ENCODE measurements at regions not wholly inside any gene's neighbourhood (a gene's known extent, or its start where the extent isn't known, plus 50 kb on each side); places are given as distances from the start of the nearest gene placed in this dataset.

GRCh38 chr17:36740157-36740556, 138.8 kb downstream of the MRM1 start:
- H3K9ac ChIP-seq (ENCODE audit: low read length): no peak overlapping the region
- no TSS peak for BruUV-seq (replicated peaks)
- H3K27ac ChIP-seq (ENCODE audit: low read length): no peak overlapping the region
- no peak overlapping the region for H3K4me3 ChIP-seq (ENCODE audit: low read length)
- ATAC-seq: no peak
- no peaks in the 10 kb centered on the region for H3K79me2 ChIP-seq (ENCODE audit: low read length)
- no peak for DNase-seq
- no peaks in the 10 kb centered on the region for H3K4me1 ChIP-seq (ENCODE audit: insufficient read depth, low read length)
- H3K36me3 ChIP-seq (ENCODE audit: low read depth, low read length): no peaks in the 10 kb centered on the region
- H3K9me2 ChIP-seq (replicated peaks; ENCODE audit: low read length): no peaks in the 10 kb centered on the region
- H3F3A ChIP-seq (ENCODE audit: low read length, unreplicated experiment): no peaks in the 10 kb centered on the region
- CTCF ChIA-PET: no interaction called here
- TF ChIP-seq, protein P1, sequence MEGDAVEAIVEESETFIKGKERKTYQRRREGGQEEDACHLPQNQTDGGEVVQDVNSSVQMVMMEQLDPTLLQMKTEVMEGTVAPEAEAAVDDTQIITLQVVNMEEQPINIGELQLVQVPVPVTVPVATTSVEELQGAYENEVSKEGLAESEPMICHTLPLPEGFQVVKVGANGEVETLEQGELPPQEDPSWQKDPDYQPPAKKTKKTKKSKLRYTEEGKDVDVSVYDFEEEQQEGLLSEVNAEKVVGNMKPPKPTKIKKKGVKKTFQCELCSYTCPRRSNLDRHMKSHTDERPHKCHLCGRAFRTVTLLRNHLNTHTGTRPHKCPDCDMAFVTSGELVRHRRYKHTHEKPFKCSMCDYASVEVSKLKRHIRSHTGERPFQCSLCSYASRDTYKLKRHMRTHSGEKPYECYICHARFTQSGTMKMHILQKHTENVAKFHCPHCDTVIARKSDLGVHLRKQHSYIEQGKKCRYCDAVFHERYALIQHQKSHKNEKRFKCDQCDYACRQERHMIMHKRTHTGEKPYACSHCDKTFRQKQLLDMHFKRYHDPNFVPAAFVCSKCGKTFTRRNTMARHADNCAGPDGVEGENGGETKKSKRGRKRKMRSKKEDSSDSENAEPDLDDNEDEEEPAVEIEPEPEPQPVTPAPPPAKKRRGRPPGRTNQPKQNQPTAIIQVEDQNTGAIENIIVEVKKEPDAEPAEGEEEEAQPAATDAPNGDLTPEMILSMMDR (conservative IDR thresholded peaks at IDR 0.05; ENCODE audit: low read depth, low read length): no peak
- TF ChIP-seq EZH2phosphoT487 (IDR thresholded peaks at IDR 0.05; ENCODE audit: borderline replicate concordance, low read length) (no peak), EZH2 (IDR thresholded peaks at IDR 0.05; ENCODE audit: low read length, unreplicated experiment) (no peak)
- no peak overlapping the region for H2AFZ ChIP-seq (ENCODE audit: low read length)
- H4K20me1 ChIP-seq (ENCODE audit: low read length): no peaks in the 10 kb centered on the region
- intact Hi-C loops (cut with micrococcal nuclease): no loop called here
- peaks cover 10% of the 10 kb centered on the region for H3K27me3 ChIP-seq (ENCODE audit: low read length)
- H3K9me3 ChIP-seq (ENCODE audit: low read length): no peaks in the 10 kb centered on the region
- POLR2A ChIA-PET (ENCODE audit: unreplicated experiment): no interaction called here
- no peak overlapping the region for H3K4me2 ChIP-seq (ENCODE audit: low read length)

DNA sequence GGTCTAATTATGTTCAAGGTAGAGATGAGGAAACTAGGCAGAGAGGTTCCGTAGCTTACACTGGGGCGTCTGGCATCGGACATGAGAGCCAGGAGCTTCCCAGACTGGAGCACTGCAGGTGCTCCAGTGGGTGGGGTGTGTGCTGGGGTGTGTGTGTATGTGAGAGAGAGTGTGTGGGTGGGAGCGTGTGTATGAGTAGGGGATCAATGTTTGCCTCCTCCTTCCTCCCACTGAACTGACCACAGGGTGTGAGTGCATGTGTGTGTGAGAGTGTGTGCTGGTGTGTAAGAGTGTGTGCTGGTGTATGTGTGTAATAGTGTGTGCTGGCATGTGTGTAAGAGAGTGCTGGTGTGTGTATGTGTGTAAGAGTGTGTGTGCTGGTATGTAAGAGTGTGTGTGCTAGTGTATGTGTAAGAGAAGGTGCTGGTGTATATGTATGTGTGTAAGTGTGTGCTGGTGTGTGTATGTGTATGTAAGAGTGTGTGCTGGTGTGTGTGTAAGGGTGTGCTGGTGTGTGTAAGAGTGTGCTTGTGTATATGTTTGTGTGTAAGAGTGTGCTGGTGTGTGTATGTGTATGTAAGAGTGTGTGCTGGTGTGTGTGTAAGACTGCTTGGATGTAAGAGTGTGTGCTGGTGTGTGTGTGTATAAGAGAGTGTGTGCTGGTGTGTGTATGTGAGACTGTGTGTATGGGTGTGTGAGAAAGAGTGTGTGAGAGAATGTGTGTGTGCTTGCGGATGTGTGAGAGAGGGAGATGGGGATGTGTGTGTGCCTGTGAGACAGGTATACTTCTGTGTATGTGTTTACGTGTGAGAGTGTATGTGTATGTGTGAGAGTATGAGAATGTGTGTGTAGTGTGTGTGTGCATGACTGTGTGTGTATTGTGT, 139.9 kb downstream of the MRM1 start:
- ChIA-PET CTCF (no interaction called here), POLR2A (ENCODE audit: unreplicated experiment) (no interaction called here)
- intact Hi-C loops (cut with micrococcal nuclease): no loop called here
- Histone ChIP-seq H3K27ac (ENCODE audit: low read length) (no peak overlapping the region), H3F3A (ENCODE audit: low read length, unreplicated experiment) (no peaks in the 10 kb centered on the region), H3K9ac (ENCODE audit: low read length) (no peak overlapping the region), H3K9me2 (replicated peaks; ENCODE audit: low read length) (no peaks in the 10 kb centered on the region), H3K4me2 (ENCODE audit: low read length) (no peak overlapping the region), H3K9me3 (ENCODE audit: low read length) (no peaks in the 10 kb centered on the region), H3K27me3 (ENCODE audit: low read length) (peaks cover 10% of the 10 kb centered on the region), H3K79me2 (ENCODE audit: low read length) (no peaks in the 10 kb centered on the region), H2AFZ (ENCODE audit: low read length) (no peak overlapping the region), H3K36me3 (ENCODE audit: low read depth, low read length) (no peaks in the 10 kb centered on the region), H3K4me3 (ENCODE audit: low read length) (no peak overlapping the region), H4K20me1 (ENCODE audit: low read length) (no peaks in the 10 kb centered on the region), H3K4me1 (ENCODE audit: insufficient read depth, low read length) (no peaks in the 10 kb centered on the region)
- TF ChIP-seq, protein P1 (conservative IDR thresholded peaks at IDR 0.05; ENCODE audit: low read depth, low read length): no peak
- TF ChIP-seq EZH2 (IDR thresholded peaks at IDR 0.05; ENCODE audit: low read length, unreplicated experiment): no peak
- no peak for ATAC-seq
- BruUV-seq (replicated peaks): no TSS peak
- no peak for DNase-seq

DNA sequence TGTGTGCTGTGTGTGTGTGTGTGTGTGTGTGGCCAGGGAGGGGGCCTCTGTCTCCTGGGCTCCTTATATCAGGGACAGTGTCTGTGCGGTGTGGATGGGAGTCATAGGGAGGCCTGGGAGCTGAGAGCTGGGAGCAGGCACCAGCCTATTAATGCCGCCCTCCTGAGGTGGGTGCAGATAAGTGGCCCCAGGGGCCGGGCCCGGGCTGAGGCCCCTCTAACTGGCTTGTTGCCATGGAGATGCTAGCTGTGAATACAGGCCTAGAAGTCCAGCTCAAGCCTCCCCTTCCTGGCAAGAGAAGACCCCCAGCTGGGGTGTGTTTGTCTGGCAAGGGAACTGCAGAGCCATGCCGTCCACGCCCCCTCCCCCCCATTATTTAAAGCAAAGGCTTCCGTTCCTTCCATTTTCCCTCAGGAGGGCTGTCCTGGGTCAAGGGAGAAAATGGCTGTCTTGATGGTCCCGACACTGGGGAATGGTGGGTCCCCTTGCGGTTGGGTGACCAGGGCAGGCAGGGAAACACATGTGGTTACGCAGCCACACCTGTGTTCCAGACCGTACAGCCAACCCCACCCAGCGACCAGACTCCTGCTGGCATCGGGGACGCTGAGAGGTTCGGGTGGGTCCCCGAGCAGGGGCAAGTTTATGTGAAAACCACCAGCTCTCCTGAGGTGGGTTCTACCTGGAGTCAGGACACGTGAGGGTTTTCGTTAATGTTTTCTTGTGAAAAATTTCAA, 141.1 kb downstream of the MRM1 start:
- Histone ChIP-seq H3F3A (ENCODE audit: low read length, unreplicated experiment) (no peaks in the 10 kb centered on the region), H3K4me3 (ENCODE audit: low read length) (no peak overlapping the region), H3K9me2 (replicated peaks; ENCODE audit: low read length) (no peaks in the 10 kb centered on the region), H3K79me2 (ENCODE audit: low read length) (no peaks in the 10 kb centered on the region), H4K20me1 (ENCODE audit: low read length) (no peaks in the 10 kb centered on the region), H3K4me2 (ENCODE audit: low read length) (no peak overlapping the region), H3K9me3 (ENCODE audit: low read length) (no peaks in the 10 kb centered on the region), H3K9ac (ENCODE audit: low read length) (no peak overlapping the region), H2AFZ (ENCODE audit: low read length) (no peak overlapping the region), H3K36me3 (ENCODE audit: low read depth, low read length) (no peaks in the 10 kb centered on the region), H3K27ac (ENCODE audit: low read length) (no peak overlapping the region), H3K27me3 (ENCODE audit: low read length) (peaks cover 10% of the 10 kb centered on the region; the same call in 1 of the 2 replicates), H3K4me1 (ENCODE audit: insufficient read depth, low read length) (no peaks in the 10 kb centered on the region)
- ATAC-seq (no peak), DNase-seq (no peak)
- TF ChIP-seq EZH2phosphoT487 (IDR thresholded peaks at IDR 0.05; ENCODE audit: borderline replicate concordance, low read length): no peak
- TF ChIP-seq, protein P1 (conservative IDR thresholded peaks at IDR 0.05; ENCODE audit: low read depth, low read length): no peak
- no peak for TF ChIP-seq EZH2 (IDR thresholded peaks at IDR 0.05; ENCODE audit: low read length, unreplicated experiment)
- POLR2A ChIA-PET (ENCODE audit: unreplicated experiment): no interaction called here
- no TSS peak for BruUV-seq (replicated peaks)
- intact Hi-C loops (cut with micrococcal nuclease): no loop called here
- CTCF ChIA-PET: no interaction called here
